Gastrocnemius medialis (tissue), 4 donors: ENCODE measurements at regions not wholly inside any gene's neighbourhood (a gene's known extent, or its start where the extent isn't known, plus 50 kb on each side); places are given as distances from the start of the nearest gene placed in this dataset.

ENCODE experiments used
- ATAC-seq, 2 donors: fragments of 150-250 bp; one replicate each; pipeline ENCODE4 v1.9.1; 2016
- DNase-seq, 2 donors: peaks; one replicate each; pipeline ENCODE4 v3.0.0-alpha.2; 2019
- H3K27ac ChIP-seq, 4 donors: fragments of 200-600 bp; sonication (generic); 1 replicate in 1 of 4; 2 replicates in 3 of 4; pipeline ENCODE4 v1.5.1; 2016 to 2018; ENCODE audit warnings: mild to moderate bottlenecking in 2 of 4, moderate library complexity in 1 of 4
- H3K27me3 ChIP-seq, 3 donors: fragments of 200-600 bp; sonication (generic) in 2 of 3; 1 replicate in 1 of 3; 2 replicates in 2 of 3; pipeline versions ENCODE4 v1.5.1 to v1.6.0; 2016 to 2019; ENCODE audit warnings: mild to moderate bottlenecking in 1 of 3, moderate library complexity in 1 of 3
- H3K36me3 ChIP-seq, 2 donors: fragments of 200-600 bp; sonication (generic) in 1 of 2; one replicate each; pipeline ENCODE4 v1.5.1; 2017 to 2018
- H3K4me1 ChIP-seq, 2 donors: fragments of 200-600 bp; sonication (generic) in 1 of 2; one replicate each; pipeline ENCODE4 v1.5.1; 2016 to 2017; ENCODE audit warnings: mild to moderate bottlenecking in 2 of 2
- H3K4me3 ChIP-seq, 4 donors: fragments of 200-600 bp; sonication (generic) in 3 of 4; 1 replicate in 1 of 4; 2 replicates in 3 of 4; pipeline ENCODE4 v1.5.1; 2016 to 2019; ENCODE audit warnings: mild to moderate bottlenecking in 2 of 4
- H3K9me3 ChIP-seq, 3 donors: fragments of 200-600 bp; sonication (generic) in 2 of 3; 1 replicate in 1 of 3; 2 replicates in 2 of 3; pipeline ENCODE4 v1.5.1; 2016 to 2019
- POLR2A ChIP-seq, 2 donors: fragments of 450-650 bp; IDR thresholded peaks; one replicate each; pipeline ENCODE4 v1.6.1; 2017; ENCODE audit warnings: antibody characterized with exemption in 2 of 2, mild to moderate bottlenecking in 2 of 2, moderate library complexity in 2 of 2
- in situ Hi-C, 4 donors: fragments of 200-750 bp; cut with MboI; loops; one replicate each; pipeline versions ENCODE4 v1.15.0 to v1.8.0; 2017; ENCODE audit warnings: low sequenced_read_pairs in 4 of 4
- intact Hi-C: fragments of 100-400 bp; cut with DNase I; formaldehyde crosslinking; loops from one replicate; pipeline ENCODE4 v1.15.1; 2023; ENCODE audit warnings: low total_unique reads
- TF ChIP-seq, protein P1 (sequence below), 5 experiments: fragments of 450-650 bp in 3 of 5; fragments of 200-600 bp in 2 of 5; sonication (generic) in 2 of 5; IDR thresholded peaks in 4 of 5; conservative IDR thresholded peaks in 1 of 5; 1 replicate in 4 of 5; 2 replicates in 1 of 5; pipeline ENCODE4 v1.5.1; 2016 to 2019; ENCODE audit warnings: antibody characterized with exemption in 5 of 5, mild to moderate bottlenecking in 3 of 5, moderate library complexity in 3 of 5

DNA sequence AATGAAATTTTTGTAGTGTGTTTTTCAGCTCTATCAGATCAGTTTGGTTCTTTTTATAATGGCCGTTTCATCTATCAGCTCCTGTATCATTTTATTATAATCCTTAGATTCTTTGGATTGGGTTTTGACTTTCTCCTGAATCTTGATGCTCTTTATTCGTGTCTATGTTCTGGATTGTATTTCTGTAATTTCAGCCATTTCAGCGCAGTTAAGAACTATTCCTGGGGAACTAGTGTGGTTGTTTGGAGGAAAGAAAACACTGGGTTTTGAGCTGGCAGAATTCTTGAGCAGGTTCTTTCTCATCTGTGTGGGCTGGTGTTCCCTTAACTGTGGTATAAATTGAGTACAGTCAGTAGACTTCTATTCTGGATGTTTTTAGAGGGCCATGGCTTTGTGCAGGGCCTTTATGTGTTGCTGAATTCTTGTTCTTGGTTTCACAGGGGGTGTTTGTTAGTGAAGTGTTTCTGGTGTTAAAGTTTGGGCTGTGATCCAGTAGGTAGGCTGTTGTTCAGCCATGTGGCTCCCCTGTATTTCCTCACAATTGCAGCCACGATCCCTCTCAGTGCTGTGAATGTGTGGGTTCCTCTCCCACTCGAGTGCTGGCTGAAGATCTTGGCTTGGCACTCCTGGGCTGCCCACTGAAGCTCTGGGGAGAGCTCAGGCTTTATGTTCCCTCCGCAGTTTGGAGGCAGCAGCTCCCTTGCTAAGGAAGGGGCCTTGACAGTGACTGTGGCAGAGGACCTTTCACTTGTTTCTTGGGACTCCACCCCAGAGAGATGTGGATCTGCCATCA, 56.0 kb upstream of the CCDC190 start:
- no peak for ATAC-seq

DNA sequence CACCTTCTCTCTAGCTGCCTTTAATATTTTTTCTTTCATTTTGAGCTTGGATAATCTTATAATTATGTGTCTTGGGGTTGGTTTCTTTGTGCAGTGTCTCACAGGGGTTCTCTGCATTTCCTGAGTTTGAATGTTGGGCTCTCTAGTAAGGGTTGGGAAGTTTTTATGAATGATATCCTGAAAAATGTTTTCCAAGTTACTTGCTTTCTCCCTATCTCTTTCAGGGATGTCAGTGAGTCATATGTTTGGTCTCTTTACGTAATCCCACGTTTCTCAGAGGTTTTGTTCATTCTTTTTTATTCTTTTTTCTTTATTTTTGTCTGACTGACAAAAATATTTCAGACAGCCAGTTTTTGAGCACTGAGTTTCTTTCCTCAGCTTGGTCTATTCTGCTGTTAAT, 55.4 kb upstream of the CCDC190 start:
- Histone ChIP-seq H3K27me3 (no peaks in the 10 kb centered on the region), H3K36me3 (no peaks in the 10 kb centered on the region), H3K4me1 (peaks cover 6% of the 10 kb centered on the region in 2 donors), H3K27ac (no peak overlapping the region), H3K9me3 (peaks cover 0 to 3% (median 0%) of the 10 kb centered on the region in 3 donors), H3K4me3 (no peak overlapping the region)
- intact Hi-C loops (no loop called here), in situ Hi-C loops (no loop called here)
- TF ChIP-seq POLR2A (IDR thresholded peaks at IDR 0.05): no peak
- TF ChIP-seq, protein P1, sequence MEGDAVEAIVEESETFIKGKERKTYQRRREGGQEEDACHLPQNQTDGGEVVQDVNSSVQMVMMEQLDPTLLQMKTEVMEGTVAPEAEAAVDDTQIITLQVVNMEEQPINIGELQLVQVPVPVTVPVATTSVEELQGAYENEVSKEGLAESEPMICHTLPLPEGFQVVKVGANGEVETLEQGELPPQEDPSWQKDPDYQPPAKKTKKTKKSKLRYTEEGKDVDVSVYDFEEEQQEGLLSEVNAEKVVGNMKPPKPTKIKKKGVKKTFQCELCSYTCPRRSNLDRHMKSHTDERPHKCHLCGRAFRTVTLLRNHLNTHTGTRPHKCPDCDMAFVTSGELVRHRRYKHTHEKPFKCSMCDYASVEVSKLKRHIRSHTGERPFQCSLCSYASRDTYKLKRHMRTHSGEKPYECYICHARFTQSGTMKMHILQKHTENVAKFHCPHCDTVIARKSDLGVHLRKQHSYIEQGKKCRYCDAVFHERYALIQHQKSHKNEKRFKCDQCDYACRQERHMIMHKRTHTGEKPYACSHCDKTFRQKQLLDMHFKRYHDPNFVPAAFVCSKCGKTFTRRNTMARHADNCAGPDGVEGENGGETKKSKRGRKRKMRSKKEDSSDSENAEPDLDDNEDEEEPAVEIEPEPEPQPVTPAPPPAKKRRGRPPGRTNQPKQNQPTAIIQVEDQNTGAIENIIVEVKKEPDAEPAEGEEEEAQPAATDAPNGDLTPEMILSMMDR (IDR thresholded peaks at IDR 0.05 in 4 of 5, conservative IDR thresholded peaks at IDR 0.05 in 1 of 5): no peak
- DNase-seq: no peak
- ATAC-seq: no peak

More for the DNA sequence above, 56.0 kb upstream of the CCDC190 start:
- intact Hi-C loops (no loop called here), in situ Hi-C loops (no loop called here)
- TF ChIP-seq POLR2A (IDR thresholded peaks at IDR 0.05): no peak
- TF ChIP-seq, protein P1 (IDR thresholded peaks at IDR 0.05 in 4 of 5, conservative IDR thresholded peaks at IDR 0.05 in 1 of 5): no peak
- no peaks in the 10 kb centered on the region for H3K27me3 ChIP-seq
- H3K27ac ChIP-seq: no peak overlapping the region
- H3K4me3 ChIP-seq: no peak overlapping the region
- no peak for DNase-seq
- no peaks in the 10 kb centered on the region for H3K36me3 ChIP-seq
- peaks cover 0 to under 1% (median 0%) of the 10 kb centered on the region in 3 donors for H3K9me3 ChIP-seq
- H3K4me1 ChIP-seq: peaks cover 12 to 13% of the 10 kb centered on the region in 2 donors

DNA sequence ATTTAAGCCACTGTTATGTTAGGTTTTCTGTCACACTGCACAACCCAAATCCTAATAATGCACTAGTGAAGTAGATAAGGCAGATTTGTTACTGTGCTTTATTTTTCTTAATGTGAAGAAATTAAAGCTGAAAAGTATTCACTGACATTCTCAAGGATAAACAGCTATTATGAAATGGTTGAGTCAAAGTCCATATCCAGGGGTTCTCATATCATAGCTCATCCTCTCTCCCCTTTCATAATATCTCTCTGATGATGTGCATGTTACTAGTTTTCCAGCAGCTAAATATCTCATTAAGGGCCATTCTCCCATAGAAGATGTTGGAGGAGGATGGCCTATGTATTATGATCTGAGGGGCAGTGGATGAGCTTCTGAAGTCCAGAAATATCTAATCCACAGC, 53.6 kb upstream of the CCDC190 start:
- in situ Hi-C loops (no loop called here), intact Hi-C loops (no loop called here)
- Histone ChIP-seq H3K4me1 (no peaks in the 10 kb centered on the region), H3K27ac (no peak overlapping the region), H3K9me3 (peaks cover 0 to 3% (median 0%) of the 10 kb centered on the region in 3 donors), H3K36me3 (no peaks in the 10 kb centered on the region), H3K27me3 (no peaks in the 10 kb centered on the region), H3K4me3 (no peak overlapping the region)
- no peak for ATAC-seq
- DNase-seq: no peak
- TF ChIP-seq, protein P1 (IDR thresholded peaks at IDR 0.05 in 4 of 5, conservative IDR thresholded peaks at IDR 0.05 in 1 of 5): no peak
- TF ChIP-seq POLR2A (IDR thresholded peaks at IDR 0.05): no peak

DNA sequence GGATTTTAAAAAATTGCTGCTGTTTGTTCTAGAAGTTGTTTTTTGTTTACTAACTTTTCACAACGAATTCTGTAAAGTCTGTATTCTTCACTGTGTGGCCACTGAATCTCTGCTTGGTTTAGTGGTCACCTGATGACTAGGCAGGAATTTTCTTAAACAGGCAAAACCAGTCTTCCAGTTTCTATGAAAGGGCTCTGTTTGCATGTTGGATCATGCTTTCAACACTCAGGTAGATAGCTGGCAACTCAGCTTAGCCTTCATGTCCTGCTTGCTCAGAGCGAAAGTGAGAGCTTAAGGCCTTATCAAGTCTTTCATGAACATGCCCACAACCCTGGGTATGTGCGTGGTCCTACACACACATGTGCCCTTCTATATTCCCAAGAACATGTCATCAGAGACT, 52.4 kb upstream of the CCDC190 start:
- H3K4me1 ChIP-seq: peaks cover 0 to 5% of the 10 kb centered on the region in 2 donors
- H3K36me3 ChIP-seq: no peaks in the 10 kb centered on the region
- ATAC-seq (no peak), DNase-seq (no peak)
- no peak for TF ChIP-seq POLR2A (IDR thresholded peaks at IDR 0.05)
- TF ChIP-seq, protein P1 (IDR thresholded peaks at IDR 0.05 in 4 of 5, conservative IDR thresholded peaks at IDR 0.05 in 1 of 5): no peak
- H3K4me3 ChIP-seq: no peak overlapping the region
- no peak overlapping the region for H3K27ac ChIP-seq
- in situ Hi-C loops (no loop called here), intact Hi-C loops (no loop called here)
- H3K9me3 ChIP-seq: peaks cover 0 to 3% (median 0%) of the 10 kb centered on the region in 3 donors
- no peaks in the 10 kb centered on the region for H3K27me3 ChIP-seq
